Smooth muscle cell (in vitro differentiated cells): ENCODE measurements at regions not wholly inside any gene's neighbourhood (a gene's known extent, or its start where the extent isn't known, plus 50 kb on each side); places are given as distances from the start of the nearest gene placed in this dataset.

Experiments used
- DNase-seq: peaks from one replicate; lab custom pipeline; 2025; ENCODE audit not compliant: unreplicated experiment; lab: John Stamatoyannopoulos, UW
- H2AFZ ChIP-seq: fragments of 200-600 bp; sonication (generic); 2 replicates; pipeline ENCODE4 v1.6.0; 2016; ENCODE audit warnings: antibody characterized with exemption, low read depth, mild to moderate bottlenecking
- H3F3A ChIP-seq: fragments of 200-600 bp; sonication (generic); 2 replicates; pipeline ENCODE4 v1.6.0; 2017; ENCODE audit warnings: antibody characterized with exemption, low read depth
- H3K27ac ChIP-seq: fragments of 200-600 bp; sonication (generic); 2 replicates; pipeline ENCODE4 v1.5.1; 2016; ENCODE audit warnings: low read depth, mild to moderate bottlenecking
- H3K27me3 ChIP-seq: fragments of 200-600 bp; sonication (generic); 2 replicates; pipeline ENCODE4 v1.6.1; 2016; ENCODE audit warnings: low read depth, mild to moderate bottlenecking
- H3K36me3 ChIP-seq: fragments of 200-600 bp; sonication (generic); 2 replicates; pipeline ENCODE4 v1.5.1; 2016; ENCODE audit warnings: low read depth
- H3K4me1 ChIP-seq: fragments of 200-600 bp; sonication (generic); 2 replicates; pipeline ENCODE4 v1.5.1; 2016; ENCODE audit warnings: low read depth
- H3K4me2 ChIP-seq: fragments of 200-600 bp; sonication (generic); 2 replicates; pipeline ENCODE4 v1.6.0; 2016; ENCODE audit warnings: mild to moderate bottlenecking
- H3K4me3 ChIP-seq: fragments of 200-600 bp; sonication (generic); 2 replicates; pipeline ENCODE4 v1.5.1; 2016; ENCODE audit warnings: mild to moderate bottlenecking
- H3K79me2 ChIP-seq: fragments of 200-600 bp; sonication (generic); 2 replicates; pipeline ENCODE4 v1.6.0; 2016; ENCODE audit warnings: low read depth, mild to moderate bottlenecking
- H3K9ac ChIP-seq: fragments of 200-600 bp; sonication (generic); 2 replicates; pipeline ENCODE4 v1.6.0; 2016; ENCODE audit warnings: low read depth
- H3K9me3 ChIP-seq: fragments of 200-600 bp; sonication (generic); replicated peaks from 2 replicates; pipeline ENCODE4 v1.5.1; 2016; ENCODE audit warnings: low read depth
- H4K20me1 ChIP-seq: fragments of 200-600 bp; sonication (generic); 2 replicates; pipeline ENCODE4 v1.6.0; 2016; ENCODE audit warnings: low read depth
- WGBS: methylation state at CpG from one replicate; pipeline ENCODE4 v1.1.7; 2016; ENCODE audit warnings: low lambda C conversion rate; 5-methylcytosine and 5-hydroxymethylcytosine counted together
- TF ChIP-seq, protein P1 (sequence below): fragments of 200-600 bp; sonication (generic); IDR thresholded peaks from 2 replicates; pipeline ENCODE4 v1.5.1; 2017; ENCODE audit warnings: borderline replicate concordance, mild to moderate bottlenecking, antibody characterized with exemption; ENCODE audit not compliant: insufficient read depth, poor library complexity, severe bottlenecking

DNA sequence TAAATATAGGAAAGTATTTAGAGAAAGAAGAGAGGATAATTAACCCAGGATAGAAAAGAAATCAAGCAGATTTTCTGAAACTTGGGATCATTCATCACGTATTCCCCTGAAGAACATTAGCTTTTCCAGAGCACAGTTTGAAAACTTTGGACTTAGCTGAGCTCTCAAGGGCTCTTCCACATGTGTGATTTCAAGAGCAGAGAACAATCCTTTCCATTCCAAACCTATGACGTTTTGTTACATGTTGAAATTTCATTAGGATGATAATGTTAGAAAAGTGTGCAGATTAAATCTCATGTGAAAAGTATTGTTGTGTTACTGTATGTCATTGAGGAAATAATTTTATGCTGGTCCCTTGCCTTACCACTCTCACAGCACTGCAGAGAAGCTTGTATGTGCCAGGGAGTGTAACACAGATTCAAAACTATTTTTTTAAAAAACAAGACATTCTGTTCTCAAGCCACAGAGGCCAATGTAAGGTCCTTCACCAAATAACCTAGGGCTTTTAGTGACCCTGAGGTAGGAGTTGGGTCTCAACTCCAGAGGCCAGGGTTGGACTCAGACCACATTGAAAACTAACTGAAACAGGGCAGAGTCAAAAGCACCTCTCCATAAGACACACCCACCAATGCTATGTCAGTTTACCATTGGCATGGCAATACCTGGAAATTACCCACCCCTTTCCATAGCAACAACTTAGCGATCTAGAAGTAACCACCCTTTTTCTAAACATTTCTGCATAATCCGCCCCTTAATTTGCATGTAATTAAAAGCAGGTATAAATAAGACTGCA is 141.3 kb downstream of the ANXA5 start:
- TF ChIP-seq, protein P1, sequence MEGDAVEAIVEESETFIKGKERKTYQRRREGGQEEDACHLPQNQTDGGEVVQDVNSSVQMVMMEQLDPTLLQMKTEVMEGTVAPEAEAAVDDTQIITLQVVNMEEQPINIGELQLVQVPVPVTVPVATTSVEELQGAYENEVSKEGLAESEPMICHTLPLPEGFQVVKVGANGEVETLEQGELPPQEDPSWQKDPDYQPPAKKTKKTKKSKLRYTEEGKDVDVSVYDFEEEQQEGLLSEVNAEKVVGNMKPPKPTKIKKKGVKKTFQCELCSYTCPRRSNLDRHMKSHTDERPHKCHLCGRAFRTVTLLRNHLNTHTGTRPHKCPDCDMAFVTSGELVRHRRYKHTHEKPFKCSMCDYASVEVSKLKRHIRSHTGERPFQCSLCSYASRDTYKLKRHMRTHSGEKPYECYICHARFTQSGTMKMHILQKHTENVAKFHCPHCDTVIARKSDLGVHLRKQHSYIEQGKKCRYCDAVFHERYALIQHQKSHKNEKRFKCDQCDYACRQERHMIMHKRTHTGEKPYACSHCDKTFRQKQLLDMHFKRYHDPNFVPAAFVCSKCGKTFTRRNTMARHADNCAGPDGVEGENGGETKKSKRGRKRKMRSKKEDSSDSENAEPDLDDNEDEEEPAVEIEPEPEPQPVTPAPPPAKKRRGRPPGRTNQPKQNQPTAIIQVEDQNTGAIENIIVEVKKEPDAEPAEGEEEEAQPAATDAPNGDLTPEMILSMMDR, result no peak
- Histone ChIP-seq H2AFZ (no peak overlapping the region), H3K9me3 (no peaks in the 10 kb centered on the region), H3K9ac (no peak overlapping the region), H3K4me3 (no peak overlapping the region), H4K20me1 (no peaks in the 10 kb centered on the region), H3K27ac (no peak overlapping the region), H3K79me2 (no peaks in the 10 kb centered on the region), H3K4me1 (no peaks in the 10 kb centered on the region), H3K36me3 (no peaks in the 10 kb centered on the region), H3F3A (no peaks in the 10 kb centered on the region), H3K4me2 (no peak overlapping the region), H3K27me3 (no peaks in the 10 kb centered on the region)
- no peak for DNase-seq
- 72% methylated on average over 4 of the region's 4 CpGs for WGBS

DNA sequence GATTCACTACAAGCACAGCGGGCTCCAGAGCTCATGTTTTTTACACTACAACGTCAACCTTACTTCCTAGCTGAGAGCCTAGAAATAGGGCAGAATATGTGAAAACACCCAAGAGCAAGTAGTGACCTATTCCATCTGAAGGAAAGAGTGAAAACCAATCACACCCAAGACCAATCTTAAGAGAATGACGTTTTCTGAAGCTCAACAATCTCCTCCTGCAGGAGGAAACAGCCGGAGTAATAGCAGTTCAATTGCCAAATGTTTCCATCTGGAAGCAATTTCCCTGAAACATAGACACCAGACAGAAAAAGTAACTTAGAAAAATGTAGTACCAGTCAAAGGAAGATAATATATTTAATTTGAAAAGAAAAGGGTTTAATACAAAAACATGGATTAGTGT is 142.4 kb downstream of the ANXA5 start:
- Histone ChIP-seq H3K27me3 (no peaks in the 10 kb centered on the region), H3F3A (no peaks in the 10 kb centered on the region), H3K4me2 (no peak overlapping the region), H3K9ac (no peak overlapping the region), H4K20me1 (no peaks in the 10 kb centered on the region), H3K9me3 (no peaks in the 10 kb centered on the region), H3K27ac (no peak overlapping the region), H2AFZ (no peak overlapping the region), H3K79me2 (no peaks in the 10 kb centered on the region), H3K4me1 (no peaks in the 10 kb centered on the region), H3K4me3 (no peak overlapping the region), H3K36me3 (no peaks in the 10 kb centered on the region)
- TF ChIP-seq, protein P1, result no peak
- no peak for DNase-seq
- 71% methylated on average over 4 of the region's 4 CpGs for WGBS

GRCh38 chr4:121551881-121552280 is 144.9 kb downstream of the ANXA5 start:
- H3K9me3 ChIP-seq, result no peaks in the 10 kb centered on the region
- no peak overlapping the region for H3K9ac ChIP-seq
- no peaks in the 10 kb centered on the region for H3F3A ChIP-seq
- H3K27ac ChIP-seq, result no peak overlapping the region
- H3K4me1 ChIP-seq, result no peaks in the 10 kb centered on the region
- H3K4me3 ChIP-seq, result no peak overlapping the region
- DNase-seq, result no peak
- TF ChIP-seq, protein P1, result no peak
- H3K36me3 ChIP-seq, result no peaks in the 10 kb centered on the region
- no peak overlapping the region for H2AFZ ChIP-seq
- WGBS, result 93% methylated on average over 1 of the region's 1 CpG
- no peaks in the 10 kb centered on the region for H4K20me1 ChIP-seq
- no peaks in the 10 kb centered on the region for H3K27me3 ChIP-seq
- no peak overlapping the region for H3K4me2 ChIP-seq
- no peaks in the 10 kb centered on the region for H3K79me2 ChIP-seq

DNA sequence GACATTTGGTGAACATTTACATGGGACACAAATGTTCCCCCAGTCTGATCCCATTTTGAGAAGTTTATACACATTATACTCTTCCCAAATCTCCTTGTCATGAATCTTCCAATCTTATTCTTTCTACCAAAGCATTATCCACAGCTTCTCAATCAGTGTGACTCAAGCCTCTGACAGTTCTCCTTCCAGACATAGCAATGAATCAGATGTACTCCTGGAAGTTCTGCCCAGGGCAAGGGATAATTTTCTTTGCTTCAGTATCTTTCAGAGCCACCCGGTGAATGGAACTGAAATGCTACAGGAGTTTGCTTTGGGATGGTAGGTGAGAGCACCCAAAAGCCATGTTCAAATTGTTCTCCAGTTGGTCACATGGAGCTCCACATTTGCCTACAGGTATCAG is 145.5 kb downstream of the ANXA5 start:
- TF ChIP-seq, protein P1, result no peak
- H4K20me1 ChIP-seq, result no peaks in the 10 kb centered on the region
- H3K36me3 ChIP-seq, result no peaks in the 10 kb centered on the region
- H3K4me3 ChIP-seq, result no peak overlapping the region
- no peak overlapping the region for H3K9ac ChIP-seq
- no peak overlapping the region for H3K27ac ChIP-seq
- H3K4me2 ChIP-seq, result no peak overlapping the region
- DNase-seq, result no peak
- H3K4me1 ChIP-seq, result no peaks in the 10 kb centered on the region
- no peaks in the 10 kb centered on the region for H3F3A ChIP-seq
- no peak overlapping the region for H2AFZ ChIP-seq
- 69% methylated on average over 1 of the region's 1 CpG for WGBS
- H3K27me3 ChIP-seq, result no peaks in the 10 kb centered on the region
- H3K9me3 ChIP-seq, result no peaks in the 10 kb centered on the region
- H3K79me2 ChIP-seq, result no peaks in the 10 kb centered on the region
